ENCODE measurements at regions not wholly inside any gene's neighbourhood (a gene's known extent, or its start where the extent isn't known, plus 50 kb on each side); places are given as distances from the start of the nearest gene placed in this dataset.

DNA sequence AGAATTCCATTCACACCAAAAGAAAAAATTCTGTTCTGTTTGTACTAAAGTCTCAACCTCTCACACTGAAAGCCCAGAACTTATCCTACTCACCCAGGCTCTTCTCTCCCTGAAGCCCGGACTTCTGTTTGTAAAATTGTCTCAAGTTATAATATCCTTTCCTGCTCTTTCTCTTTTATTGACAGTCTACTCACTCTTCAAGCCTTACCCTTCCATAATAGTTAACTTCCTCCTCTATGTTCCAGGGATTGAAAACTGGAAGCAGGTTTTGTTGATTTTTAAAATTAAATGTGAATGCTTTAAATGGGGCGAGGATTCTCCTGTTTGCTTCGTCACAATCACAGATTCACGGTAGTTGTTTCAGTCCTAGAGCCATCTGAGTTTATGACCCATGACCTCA lies 51.7 kb upstream of the CCDC112 start:
- Mint-ChIP-seq H3K9me3 (no peaks in the 10 kb centered on the region), H3K27ac (no peak overlapping the region), H3K4me1 (ENCODE audit: low read depth) (peaks cover 52% of the 10 kb centered on the region), H3K36me3 (ENCODE audit: low read depth) (no peaks in the 10 kb centered on the region), H3K4me3 (no peak overlapping the region), H3K27me3 (ENCODE audit: insufficient read depth) (no peaks in the 10 kb centered on the region; the same call in 1 of the 2 replicates)
- TF ChIP-seq, protein P1, sequence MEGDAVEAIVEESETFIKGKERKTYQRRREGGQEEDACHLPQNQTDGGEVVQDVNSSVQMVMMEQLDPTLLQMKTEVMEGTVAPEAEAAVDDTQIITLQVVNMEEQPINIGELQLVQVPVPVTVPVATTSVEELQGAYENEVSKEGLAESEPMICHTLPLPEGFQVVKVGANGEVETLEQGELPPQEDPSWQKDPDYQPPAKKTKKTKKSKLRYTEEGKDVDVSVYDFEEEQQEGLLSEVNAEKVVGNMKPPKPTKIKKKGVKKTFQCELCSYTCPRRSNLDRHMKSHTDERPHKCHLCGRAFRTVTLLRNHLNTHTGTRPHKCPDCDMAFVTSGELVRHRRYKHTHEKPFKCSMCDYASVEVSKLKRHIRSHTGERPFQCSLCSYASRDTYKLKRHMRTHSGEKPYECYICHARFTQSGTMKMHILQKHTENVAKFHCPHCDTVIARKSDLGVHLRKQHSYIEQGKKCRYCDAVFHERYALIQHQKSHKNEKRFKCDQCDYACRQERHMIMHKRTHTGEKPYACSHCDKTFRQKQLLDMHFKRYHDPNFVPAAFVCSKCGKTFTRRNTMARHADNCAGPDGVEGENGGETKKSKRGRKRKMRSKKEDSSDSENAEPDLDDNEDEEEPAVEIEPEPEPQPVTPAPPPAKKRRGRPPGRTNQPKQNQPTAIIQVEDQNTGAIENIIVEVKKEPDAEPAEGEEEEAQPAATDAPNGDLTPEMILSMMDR (IDR thresholded peaks at IDR 0.05): no peak
- DNase-seq: no peak

All from HFFc6 (cell line).